GM12891 (cell line): ENCODE measurements at regions not wholly inside any gene's neighbourhood (a gene's known extent, or its start where the extent isn't known, plus 50 kb on each side); places are given as distances from the start of the nearest gene placed in this dataset.

ENCODE experiments used
- POLR2A ChIP-seq: IDR thresholded peaks from 2 replicates; pipeline ENCODE4 v1.6.1; 2011; ENCODE audit warnings: low read depth, low read length, control low read depth
- POLR2AphosphoS5 ChIP-seq: IDR thresholded peaks from 2 replicates; pipeline ENCODE4 v1.6.1; 2011; ENCODE audit warnings: low read depth, low read length, control low read depth
- SPI1 ChIP-seq: IDR thresholded peaks from 2 replicates; pipeline ENCODE4 v1.6.1; 2011; ENCODE audit warnings: low read depth, low read length, control low read depth
- TAF1 ChIP-seq: IDR thresholded peaks from 2 replicates; pipeline ENCODE4 v1.6.1; 2011; ENCODE audit warnings: low read depth, low read length, control low read depth

DNA sequence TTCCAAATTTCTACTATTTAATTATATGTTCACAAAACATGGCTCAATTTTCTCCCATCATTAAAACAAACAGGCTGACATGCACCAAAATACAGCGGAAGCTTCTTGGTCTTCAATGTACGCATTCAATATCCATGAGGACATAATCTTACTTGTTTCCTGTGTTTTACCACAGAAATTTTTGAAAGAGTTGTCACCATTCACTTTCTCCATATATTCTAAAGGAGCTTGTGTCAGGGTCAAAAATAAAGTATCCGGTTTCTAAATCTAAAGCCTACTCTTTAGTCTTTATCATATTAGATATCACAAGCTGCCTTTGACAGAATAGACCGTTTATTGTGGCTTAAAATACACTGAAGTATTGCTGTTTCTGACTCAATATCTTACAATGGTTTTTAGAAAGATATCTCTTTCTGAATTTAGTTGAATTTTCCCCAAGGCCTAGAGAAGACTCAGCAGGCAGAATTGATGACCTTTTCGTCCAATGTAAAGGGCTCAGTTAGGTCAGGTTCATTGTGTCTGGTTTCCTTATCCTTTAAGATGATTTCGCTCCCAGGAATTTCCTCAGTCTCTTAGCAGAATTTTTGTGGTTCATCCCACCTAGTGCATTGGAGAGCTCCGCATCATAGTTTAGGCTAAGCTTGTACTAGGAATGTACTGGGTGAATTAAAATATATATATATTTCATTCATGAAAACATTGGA, 717.2 kb downstream of the NCAM2 start:
- TF ChIP-seq POLR2A (no peak), TAF1 (no peak), POLR2AphosphoS5 (no peak), SPI1 (no peak)
